Heart right ventricle (tissue), 16 donors: ENCODE measurements at regions not wholly inside any gene's neighbourhood (a gene's known extent, or its start where the extent isn't known, plus 50 kb on each side); places are given as distances from the start of the nearest gene placed in this dataset.
"Not testable (repeated sequence)": the region's sequence is repeated elsewhere in the genome, so short reads cannot be mapped to it uniquely, and the experiment has no call there.

Source experiments
- ATAC-seq, 8 donors: fragments of 200-7000 bp; cut with Tn5 transposase; one replicate each; pipeline ENCODE4 v1.9.1; 2020; ENCODE audit warnings: mild to moderate bottlenecking in 8 of 8, moderate library complexity in 8 of 8, moderate number of reproducible peaks in 1 of 8
- DNase-seq, 2 donors: peaks; one replicate each; pipeline ENCODE4 v3.0.0-alpha.2; 2020
- H3K27ac ChIP-seq, 10 donors: fragments of 200-600 bp; sonication (generic) in 2 of 10; one replicate each; pipeline versions ENCODE4 v1.5.0 to v1.8.0; 2020 to 2022; ENCODE audit warnings: mild to moderate bottlenecking in 3 of 10
- H3K27me3 ChIP-seq, 7 donors: fragments of 200-600 bp; one replicate each; pipeline ENCODE4 v1.8.0; 2021 to 2022; ENCODE audit warnings: mild to moderate bottlenecking in 2 of 7
- H3K36me3 ChIP-seq, 9 donors: fragments of 200-600 bp; sonication (generic) in 1 of 9; one replicate each; pipeline versions ENCODE4 v1.5.0 to v1.8.0; 2020 to 2022; ENCODE audit warnings: mild to moderate bottlenecking in 2 of 9
- H3K4me1 ChIP-seq, 9 donors: fragments of 200-600 bp; sonication (generic) in 1 of 9; one replicate each; pipeline versions ENCODE4 v1.5.0 to v1.8.0; 2020 to 2022; ENCODE audit warnings: mild to moderate bottlenecking in 4 of 9
- H3K4me3 ChIP-seq, 10 donors: fragments of 200-600 bp; sonication (generic) in 2 of 10; one replicate each; pipeline versions ENCODE4 v1.5.0 to v1.8.0; 2020 to 2022; ENCODE audit warnings: mild to moderate bottlenecking in 7 of 10, moderate library complexity in 2 of 10
- H3K9me3 ChIP-seq, 11 donors: fragments of 200-600 bp in 10 of 11; sonication (generic) in 2 of 11; one replicate each; pipeline versions ENCODE4 v1.5.0 to v1.8.0; 2013 to 2022; ENCODE audit warnings: mild to moderate bottlenecking in 2 of 11, control low read depth in 1 of 11, moderate library complexity in 1 of 11
- WGBS, 2 donors: extraction: QIAGEN DNeasy Blood & Tissue Kit; methylation state at CpG; one replicate each; pipeline ENCODE4 v1.1.7; 2013; ENCODE audit warnings: inconsistent platforms in 1 of 2; 5-methylcytosine and 5-hydroxymethylcytosine counted together
- intact Hi-C, 10 donors: fragments of 100-400 bp; cut with DNase I; formaldehyde crosslinking; loops; one replicate each; pipeline versions ENCODE4 v1.11.1 to v1.14.2; 2022
- donor health status: Arrhythmogenic right ventricular cardiomyopathy.
- donor health status: ischemic (EF 13 %, LVEDD 7.1; RV severe dilation, severe dysfunction).
- donor health status: healthy with polysubstance abuse.
- donor health status: DM: no; HTN: yes; CAD: no.
- donor health status: DM: no; HTN: no; CAD: no.
- donor health status: ischemic (EF 25% LVEDD 6.9; RV normal size, moderate dysfunction).
- donor health status: ischemic (EF 25% LVEDD 5.7; RV mildly dilated, moderate dysfunction).
- donor health status: healthy.
- donor health status: DM: yes; HTN: yes; CAD: no.
- donor health status: Ischemic cardiomyopathy.
- donor health status: ischemic (EF 35%, LVEDD 5.7; RV mildly dilated, moderate dysfunction).
- donor health status: nonischemic (EF 11% LVEDD 7.7; RV severe dilation, severe dysfunction).
- donor health status: DM: yes; HTN: yes; CAD: no.
- donor health status: PGD.
- donor health status: ischemic (EF 29% LVEDD 5.4; RV normal size, mild dysfunction).
- donor health status: nonischemic (EF 23%, LVEDD 6.1; RV moderate dilation, normal function).

DNA sequence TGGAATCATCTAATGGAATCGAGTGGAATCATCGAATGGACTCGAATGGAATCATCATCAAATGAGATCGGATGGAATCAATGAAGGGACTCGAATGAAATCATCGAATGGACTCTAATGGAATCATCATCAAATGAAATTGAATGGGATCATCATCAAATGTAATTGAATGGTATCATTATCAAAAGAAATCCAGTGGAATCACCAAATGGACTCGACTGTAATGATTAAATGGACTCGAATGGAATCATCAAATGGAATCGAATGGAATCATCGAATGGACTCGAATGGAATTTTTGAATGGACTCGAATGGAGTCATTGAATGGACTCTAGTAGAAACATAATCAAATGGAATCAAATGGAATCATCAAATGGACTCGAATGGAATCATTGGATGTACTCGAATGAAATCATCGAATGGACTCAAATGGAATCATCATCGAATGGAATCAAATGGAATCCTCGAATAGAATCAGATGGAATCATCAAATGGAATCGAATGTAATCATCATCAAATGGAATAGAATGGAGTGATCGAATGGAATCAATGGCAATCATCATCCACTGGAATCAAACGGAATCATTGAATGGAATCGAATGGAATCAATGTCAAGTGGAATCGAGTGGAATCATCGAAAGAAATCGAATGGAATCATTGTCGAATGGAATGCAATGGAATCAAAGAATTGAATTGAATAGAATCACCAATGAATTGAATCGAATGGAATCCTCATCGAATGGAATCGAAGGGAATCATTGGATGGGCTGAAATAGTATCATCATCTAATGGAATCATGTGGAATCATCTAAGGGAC is 234.2 kb downstream of the SHCBP1 start:
- 70 to 71% methylated on average over 28 of the region's 28 CpGs for WGBS, 2 donors
- peak; percentile 3 to 15 (median 8) for ATAC-seq
- intact Hi-C loops: loop anchor here in 1 of 10 donors (1.0 kb wide), 1 partner anchor 11 kb away; no protein-coding TSS in a partner anchor

DNA sequence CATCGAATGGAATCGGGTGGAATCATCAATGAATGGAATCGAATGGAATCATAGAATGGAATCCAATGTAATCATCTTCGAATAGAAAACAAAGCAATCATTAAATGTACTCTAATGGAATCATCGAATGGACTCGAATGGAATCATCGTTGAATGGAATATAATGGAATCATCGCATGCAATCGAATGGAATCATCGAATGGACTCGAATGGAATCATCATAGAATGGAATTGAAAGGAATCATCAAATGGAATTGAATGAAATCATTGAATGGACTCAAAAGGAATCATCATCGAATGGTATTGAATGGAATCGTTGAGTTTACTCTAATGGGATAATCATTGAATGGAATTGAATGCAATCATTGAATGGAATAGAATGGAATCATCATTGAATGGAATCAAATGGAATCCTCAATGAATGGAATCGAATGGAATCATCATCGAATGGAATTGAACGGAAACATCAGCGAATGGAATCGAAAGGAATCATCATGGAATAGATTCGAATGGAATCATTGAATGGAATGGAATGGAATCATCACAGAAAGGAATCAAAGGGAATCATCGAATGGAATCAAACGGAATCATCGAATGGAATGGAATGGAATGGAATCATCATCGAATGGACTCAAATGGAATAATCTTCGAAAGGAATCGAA is 234.9 kb downstream of the SHCBP1 start:
- WGBS, 2 donors: 69 to 75% methylated on average over 23 of the region's 25 CpGs
- peaks cover 0 to 13% (median 0%) of the 10 kb centered on the region in 7 donors for H3K27me3 ChIP-seq
- intact Hi-C loops: loop anchor here in 1 of 10 donors (1.0 kb wide), 1 partner anchor 12 kb away; no protein-coding TSS in a partner anchor
- ATAC-seq, H3K4me3 ChIP-seq, H3K36me3 ChIP-seq, H3K27ac ChIP-seq, H3K4me1 ChIP-seq: not testable (repeated sequence)
- peak in 1 of 2 donors; percentile 48 for DNase-seq
- H3K9me3 ChIP-seq: peaks cover 0 to 35% (median 10%) of the 10 kb centered on the region in 11 donors

More for the DNA sequence above, 234.2 kb downstream of the SHCBP1 start:
- Histone ChIP-seq H3K27me3 (peaks cover 0 to 13% (median 0%) of the 10 kb centered on the region in 7 donors), H3K9me3 (peaks cover 0 to 27% (median 10%) of the 10 kb centered on the region in 11 donors)
- not testable (repeated sequence) for H3K4me3 ChIP-seq, H3K36me3 ChIP-seq, H3K4me1 ChIP-seq, H3K27ac ChIP-seq
- peak in 1 of 2 donors; percentile 74 for DNase-seq

DNA sequence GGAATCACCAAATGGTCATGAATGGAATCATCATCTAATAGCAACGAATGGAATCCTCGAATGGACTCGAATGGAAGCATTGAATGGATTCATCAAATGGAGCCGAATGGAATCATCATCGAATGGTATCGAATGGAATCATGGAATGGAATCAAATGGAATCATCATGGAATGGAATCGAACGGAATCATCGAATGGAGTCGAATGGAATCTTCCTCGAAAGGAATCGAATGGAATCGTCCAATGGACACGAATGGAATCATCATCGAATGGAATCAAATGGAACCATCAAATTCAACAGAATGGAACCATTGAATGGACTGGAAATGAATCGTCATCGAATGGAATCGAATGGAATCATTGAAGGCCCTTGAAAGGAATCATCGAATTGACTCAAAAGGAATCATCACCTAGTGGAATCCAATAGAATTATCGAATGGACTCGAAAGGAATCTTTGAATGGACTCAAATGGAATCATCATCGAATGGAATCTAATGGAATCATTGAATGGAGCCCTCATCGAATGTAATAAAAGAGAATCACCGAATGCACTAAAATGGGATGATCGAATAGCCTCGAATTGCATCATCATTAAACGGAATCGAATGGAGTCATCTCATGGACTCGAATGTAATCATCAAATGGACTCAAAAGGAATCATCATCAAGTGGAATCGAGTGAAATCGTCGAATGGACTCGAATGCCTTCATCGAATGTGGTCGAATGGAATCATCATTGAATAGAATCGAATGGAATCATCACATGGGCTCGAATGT is 236.7 kb downstream of the SHCBP1 start:
- H3K9me3 ChIP-seq: peaks cover 0 to 31% (median 10%) of the 10 kb centered on the region in 11 donors
- H3K4me1 ChIP-seq, H3K27me3 ChIP-seq, ATAC-seq, intact Hi-C loops, H3K4me3 ChIP-seq, H3K27ac ChIP-seq, H3K36me3 ChIP-seq: not testable (repeated sequence)
- 69 to 70% methylated on average over 37 of the region's 37 CpGs for WGBS, 2 donors
- DNase-seq: peak in 1 of 2 donors; percentile 60

DNA sequence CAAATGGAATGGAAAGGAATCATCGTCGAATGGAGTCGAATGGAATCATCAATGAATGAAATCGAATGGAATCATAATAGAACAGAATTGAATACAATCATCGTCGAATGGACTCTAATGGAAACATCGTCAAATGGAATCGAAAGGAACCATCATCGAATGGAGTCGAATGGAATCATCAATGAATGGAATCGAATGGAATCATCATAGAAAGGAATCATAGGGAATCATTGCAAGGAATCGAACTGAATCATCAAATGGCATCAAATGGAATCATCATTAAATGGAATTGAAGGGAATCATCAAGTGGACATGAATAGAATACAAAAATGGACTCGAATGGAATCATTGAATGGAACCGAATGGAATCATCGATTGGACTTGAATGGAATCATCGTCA is 237.6 kb downstream of the SHCBP1 start:
- peaks cover 0 to 30% (median 10%) of the 10 kb centered on the region in 11 donors for H3K9me3 ChIP-seq
- H3K27me3 ChIP-seq, H3K36me3 ChIP-seq, H3K27ac ChIP-seq, DNase-seq, H3K4me3 ChIP-seq, intact Hi-C loops, H3K4me1 ChIP-seq, ATAC-seq: not testable (repeated sequence)
- 78% methylated on average over 15 of the region's 16 CpGs for WGBS, 2 donors

DNA sequence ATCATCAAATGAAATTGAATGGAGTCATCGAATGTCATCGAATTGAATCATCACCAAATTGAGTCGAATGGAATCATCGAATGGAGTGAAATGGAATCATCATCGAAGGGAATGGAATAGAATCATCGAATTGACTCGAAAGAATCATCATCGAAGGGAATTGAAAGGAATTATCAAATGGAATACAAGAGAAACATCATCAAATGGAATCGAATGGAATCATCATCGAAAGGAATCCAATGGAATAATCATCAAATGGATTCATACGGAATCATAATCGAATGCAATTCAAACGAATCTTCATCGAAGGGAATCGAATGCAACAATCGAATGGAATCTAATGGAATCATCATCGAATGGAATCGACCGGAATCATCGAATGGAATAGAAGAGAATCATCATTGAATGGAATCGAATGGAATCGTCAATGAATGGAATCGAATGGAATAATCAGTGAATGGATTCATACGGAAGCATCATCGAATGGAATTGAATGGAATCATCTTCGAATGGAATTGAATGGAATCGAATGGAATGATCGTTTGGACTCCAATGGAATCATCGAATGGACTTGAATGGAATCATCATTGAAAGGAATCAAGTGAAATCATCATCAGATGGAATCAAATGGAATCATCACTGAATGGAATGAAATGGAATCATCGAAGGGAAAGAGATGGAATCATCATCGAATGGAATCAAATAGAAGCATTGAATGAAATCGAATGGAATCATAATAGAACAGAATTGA is 238.2 kb downstream of the SHCBP1 start:
- DNase-seq: peak in 1 of 2 donors; percentile 48
- peaks cover 0 to 30% (median 10%) of the 10 kb centered on the region in 11 donors for H3K9me3 ChIP-seq
- intact Hi-C loops, H3K27me3 ChIP-seq, H3K4me3 ChIP-seq, H3K4me1 ChIP-seq, H3K36me3 ChIP-seq, H3K27ac ChIP-seq, ATAC-seq: not testable (repeated sequence)
- 76 to 79% methylated on average over 32 of the region's 32 CpGs for WGBS, 2 donors

DNA sequence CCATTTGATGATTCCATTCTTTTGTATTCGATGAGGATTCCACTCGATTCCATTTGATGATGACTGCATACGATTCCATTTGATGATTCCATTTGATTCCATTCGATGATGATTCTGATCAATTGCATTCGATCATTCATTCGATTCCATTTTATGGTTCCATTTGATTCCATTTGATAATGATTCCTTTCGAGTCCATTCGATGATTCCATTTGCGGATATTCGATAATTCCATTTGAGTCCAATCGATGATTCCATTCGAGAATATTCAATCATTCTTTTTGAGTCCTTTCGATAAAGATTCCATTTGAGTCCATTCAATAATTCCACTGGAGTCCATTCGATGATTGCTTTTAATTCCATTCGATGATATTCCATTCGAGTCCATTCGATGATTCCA is 239.1 kb downstream of the SHCBP1 start:
- H3K27me3 ChIP-seq, H3K36me3 ChIP-seq, H3K4me1 ChIP-seq, H3K4me3 ChIP-seq, H3K27ac ChIP-seq, DNase-seq, ATAC-seq, intact Hi-C loops: not testable (repeated sequence)
- peaks cover 0 to 27% (median 4%) of the 10 kb centered on the region in 11 donors for H3K9me3 ChIP-seq
- 85 to 86% methylated on average over 17 of the region's 17 CpGs for WGBS, 2 donors

DNA sequence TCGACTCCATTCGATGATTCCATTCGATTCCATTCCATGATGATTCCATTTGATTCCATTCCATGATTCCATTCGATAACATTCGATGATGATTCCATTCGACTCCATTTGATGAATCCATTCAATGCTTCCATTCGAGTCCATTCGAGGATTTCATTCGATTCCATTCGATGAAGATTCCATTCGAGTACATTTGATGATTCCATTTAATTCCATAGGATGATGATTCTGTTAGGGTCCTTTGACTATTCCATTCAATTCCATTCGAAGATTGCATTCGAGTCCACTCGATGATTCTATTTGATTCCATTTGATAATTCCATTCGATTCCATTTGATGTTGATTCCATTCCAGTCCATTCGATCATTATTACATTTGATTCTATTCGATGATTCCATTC is 239.8 kb downstream of the SHCBP1 start:
- DNase-seq, H3K27me3 ChIP-seq, H3K4me1 ChIP-seq, H3K36me3 ChIP-seq, H3K27ac ChIP-seq, H3K4me3 ChIP-seq, intact Hi-C loops, ATAC-seq: not testable (repeated sequence)
- WGBS, 2 donors: 78 to 79% methylated on average over 17 of the region's 17 CpGs
- peaks cover 0 to 27% (median 3%) of the 10 kb centered on the region in 11 donors for H3K9me3 ChIP-seq
